HAP-1 (cell line): ENCODE measurements at regions not wholly inside any gene's neighbourhood (a gene's known extent, or its start where the extent isn't known, plus 50 kb on each side); places are given as distances from the start of the nearest gene placed in this dataset.

Experiments
- DNase-seq, 2 experiments: peaks; one replicate each; pipeline ENCODE4 v3.0.0-alpha.2; 2016 to 2020; ENCODE audit warnings: low spot score in 2 of 2
- H3K27me3 ChIP-seq: fragments of 250-450 bp; sonication (Bioruptor Pico); 2 replicates; pipeline ENCODE4 v1.5.1; 2020; ENCODE audit warnings: low read depth, mild to moderate bottlenecking, moderate library complexity
- H3K36me3 ChIP-seq: fragments of 250-450 bp; sonication (Bioruptor Pico); replicated peaks from 2 replicates; pipeline ENCODE4 v1.5.1; 2020; ENCODE audit warnings: mild to moderate bottlenecking
- H3K4me1 ChIP-seq: fragments of 250-450 bp; sonication (Bioruptor Pico); 2 replicates; pipeline ENCODE4 v1.5.1; 2020; ENCODE audit warnings: mild to moderate bottlenecking
- H3K4me3 ChIP-seq: fragments of 250-450 bp; sonication (Bioruptor Pico); 2 replicates; pipeline ENCODE4 v1.5.1; 2020; ENCODE audit warnings: mild to moderate bottlenecking, moderate library complexity
- H3K9me3 ChIP-seq: fragments of 250-450 bp; sonication (Bioruptor Pico); 2 replicates; pipeline ENCODE4 v1.5.1; 2020; ENCODE audit warnings: mild to moderate bottlenecking, moderate library complexity
- in situ Hi-C: fragments of 300-500 bp; cut with MboI; formaldehyde crosslinking; loops from 3 replicates; pipeline ENCODE4 v1.14.3; 2020; ENCODE audit warnings: low sequenced_read_pairs, inconsistent platforms, mixed read lengths

GRCh38 chr12:98389593-98389992 lies 125.8 kb upstream of the TMPO start:
- H3K4me3 ChIP-seq = no peak overlapping the region
- H3K4me1 ChIP-seq = no peaks in the 10 kb centered on the region
- no peaks in the 10 kb centered on the region for H3K36me3 ChIP-seq
- DNase-seq = no peak
- no peaks in the 10 kb centered on the region for H3K9me3 ChIP-seq
- no peaks in the 10 kb centered on the region for H3K27me3 ChIP-seq
- in situ Hi-C loops = loop anchor here (25.0 kb wide), 1 partner anchor 1402 kb away; no protein-coding TSS in a partner anchor

- no peaks in the 10 kb centered on the region for H3K36me3 ChIP-seq
- DNase-seq = peak; percentile 74 to 87
- H3K4me3 ChIP-seq = peak overlapping the region; percentile 8; the same call in 1 of the 2 replicates
- no peaks in the 10 kb centered on the region for H3K27me3 ChIP-seq
- in situ Hi-C loops = loop anchor here (25.0 kb wide), 1 partner anchor 1410 kb away; no protein-coding TSS in a partner anchor
- peaks cover 6% of the 10 kb centered on the region; the same call in 1 of the 2 replicates for H3K4me1 ChIP-seq
- no peaks in the 10 kb centered on the region for H3K9me3 ChIP-seq
These were observed 117.9 kb upstream of the TMPO start for GRCh38 chr12:98397323-98398105.

- in situ Hi-C loops = loop anchor here (25.0 kb wide), 1 partner anchor 1412 kb away; no protein-coding TSS in a partner anchor
- DNase-seq = peak in 1 of 2 experiments; percentile 33
- peaks cover 6% of the 10 kb centered on the region; the same call in 1 of the 2 replicates for H3K4me1 ChIP-seq
These were observed 115.9 kb upstream of the TMPO start for GRCh38 chr12:98399532-98399931.

GRCh38 chr12:98401427-98401826 lies 114.0 kb upstream of the TMPO start:
- in situ Hi-C loops = no loop called here
- Histone ChIP-seq H3K4me1 (peaks cover 17% of the 10 kb centered on the region), H3K36me3 (no peaks in the 10 kb centered on the region), H3K9me3 (no peaks in the 10 kb centered on the region), H3K4me3 (no peak overlapping the region), H3K27me3 (no peaks in the 10 kb centered on the region)
- no peak for DNase-seq

More at GRCh38 chr12:98399532-98399931, 115.9 kb upstream of the TMPO start:
- Histone ChIP-seq H3K4me3 (no peak overlapping the region), H3K9me3 (no peaks in the 10 kb centered on the region), H3K27me3 (no peaks in the 10 kb centered on the region), H3K36me3 (no peaks in the 10 kb centered on the region)

- Histone ChIP-seq H3K27me3 (no peaks in the 10 kb centered on the region), H3K4me3 (no peak overlapping the region), H3K9me3 (no peaks in the 10 kb centered on the region), H3K4me1 (peaks cover 17% of the 10 kb centered on the region), H3K36me3 (no peaks in the 10 kb centered on the region)
- no peak for DNase-seq
- in situ Hi-C loops = no loop called here
These were observed 113.3 kb upstream of the TMPO start for GRCh38 chr12:98402091-98402490.

- no peak overlapping the region for H3K4me3 ChIP-seq
- H3K36me3 ChIP-seq = no peaks in the 10 kb centered on the region
- no peaks in the 10 kb centered on the region for H3K9me3 ChIP-seq
- H3K4me1 ChIP-seq = peaks cover 14% of the 10 kb centered on the region
- H3K27me3 ChIP-seq = no peaks in the 10 kb centered on the region
- in situ Hi-C loops = no loop called here
- no peak for DNase-seq
These were observed 112.7 kb upstream of the TMPO start for GRCh38 chr12:98402671-98403070.

GRCh38 chr12:98403385-98403784 lies 112.0 kb upstream of the TMPO start:
- Histone ChIP-seq H3K4me3 (no peak overlapping the region), H3K9me3 (no peaks in the 10 kb centered on the region), H3K27me3 (no peaks in the 10 kb centered on the region), H3K36me3 (no peaks in the 10 kb centered on the region), H3K4me1 (peaks cover 14% of the 10 kb centered on the region)
- no peak for DNase-seq
- in situ Hi-C loops = no loop called here

- in situ Hi-C loops = no loop called here
- H3K4me1 ChIP-seq = peaks cover 14% of the 10 kb centered on the region
- peaks cover 1% of the 10 kb centered on the region for H3K9me3 ChIP-seq
These were observed 111.5 kb upstream of the TMPO start for GRCh38 chr12:98403936-98404335.

GRCh38 chr12:98405805-98406366 lies 109.5 kb upstream of the TMPO start:
- DNase-seq = peak; percentile 32 to 72
- Histone ChIP-seq H3K27me3 (no peaks in the 10 kb centered on the region), H3K9me3 (peaks cover 3% of the 10 kb centered on the region), H3K4me1 (peaks cover 16% of the 10 kb centered on the region), H3K4me3 (no peak overlapping the region), H3K36me3 (no peaks in the 10 kb centered on the region)
- in situ Hi-C loops = no loop called here

More at GRCh38 chr12:98403936-98404335, 111.5 kb upstream of the TMPO start:
- DNase-seq = no peak
- Histone ChIP-seq H3K36me3 (no peaks in the 10 kb centered on the region), H3K4me3 (no peak overlapping the region), H3K27me3 (no peaks in the 10 kb centered on the region)

- no peaks in the 10 kb centered on the region for H3K27me3 ChIP-seq
- DNase-seq = no peak
- peaks cover 3% of the 10 kb centered on the region for H3K9me3 ChIP-seq
- H3K4me1 ChIP-seq = peaks cover 16% of the 10 kb centered on the region
- in situ Hi-C loops = no loop called here
- H3K4me3 ChIP-seq = no peak overlapping the region
- no peaks in the 10 kb centered on the region for H3K36me3 ChIP-seq
These were observed 109.0 kb upstream of the TMPO start for GRCh38 chr12:98406378-98406777.

GRCh38 chr12:98408681-98409080 lies 106.7 kb upstream of the TMPO start:
- H3K36me3 ChIP-seq = no peaks in the 10 kb centered on the region
- no peak for DNase-seq
- in situ Hi-C loops = no loop called here
- no peaks in the 10 kb centered on the region for H3K27me3 ChIP-seq
- H3K4me3 ChIP-seq = no peak overlapping the region
- peaks cover 3% of the 10 kb centered on the region for H3K9me3 ChIP-seq
- H3K4me1 ChIP-seq = peaks cover 16% of the 10 kb centered on the region

GRCh38 chr12:98409548-98409947 lies 105.8 kb upstream of the TMPO start:
- H3K9me3 ChIP-seq = peaks cover 3% of the 10 kb centered on the region
- H3K27me3 ChIP-seq = no peaks in the 10 kb centered on the region
- no peak for DNase-seq
- peaks cover 16% of the 10 kb centered on the region for H3K4me1 ChIP-seq
- H3K4me3 ChIP-seq = no peak overlapping the region
- in situ Hi-C loops = no loop called here
- no peaks in the 10 kb centered on the region for H3K36me3 ChIP-seq

GRCh38 chr12:98410356-98410755 lies 105.0 kb upstream of the TMPO start:
- DNase-seq = peak in 1 of 2 experiments; percentile 30
- no peaks in the 10 kb centered on the region for H3K27me3 ChIP-seq
- in situ Hi-C loops = no loop called here
- H3K36me3 ChIP-seq = no peaks in the 10 kb centered on the region
- no peak overlapping the region for H3K4me3 ChIP-seq
- H3K4me1 ChIP-seq = peaks cover 16% of the 10 kb centered on the region
- peaks cover 3% of the 10 kb centered on the region for H3K9me3 ChIP-seq

- no peaks in the 10 kb centered on the region for H3K27me3 ChIP-seq
- H3K36me3 ChIP-seq = no peaks in the 10 kb centered on the region
- H3K4me1 ChIP-seq = peaks cover 9% of the 10 kb centered on the region
- DNase-seq = no peak
- H3K9me3 ChIP-seq = no peaks in the 10 kb centered on the region
- no peak overlapping the region for H3K4me3 ChIP-seq
- in situ Hi-C loops = no loop called here
These were observed 98.5 kb upstream of the TMPO start for GRCh38 chr12:98416845-98417244.
